Parathyroid adenoma (tissue), 2 donors: ENCODE measurements at regions not wholly inside any gene's neighbourhood (a gene's known extent, or its start where the extent isn't known, plus 50 kb on each side); places are given as distances from the start of the nearest gene placed in this dataset.

ENCODE experiments used
- H2AFZ ChIP-seq: fragments of 300-600 bp; sonication (generic); one replicate; pipeline ENCODE4 v1.7.0; 2017; ENCODE audit warnings: antibody characterized with exemption, mild to moderate bottlenecking
- H3K27ac ChIP-seq: fragments of 300-600 bp; sonication (generic); one replicate; pipeline ENCODE4 v1.7.0; 2017
- H3K27me3 ChIP-seq: fragments of 300-600 bp; sonication (generic); one replicate; pipeline ENCODE4 v1.7.0; 2017; ENCODE audit warnings: low read length; ENCODE audit not compliant: control insufficient read depth, insufficient read depth
- H3K36me3 ChIP-seq: fragments of 300-600 bp; sonication (generic); one replicate; pipeline ENCODE4 v1.7.0; 2017; ENCODE audit warnings: low read length; ENCODE audit not compliant: control insufficient read depth, insufficient read depth
- H3K4me1 ChIP-seq: fragments of 300-600 bp; sonication (generic); one replicate; pipeline ENCODE4 v1.7.0; 2017; ENCODE audit warnings: control low read depth
- H3K4me2 ChIP-seq: fragments of 300-600 bp; sonication (generic); one replicate; pipeline ENCODE4 v1.7.0; 2017; ENCODE audit warnings: low read length
- H3K4me3 ChIP-seq: fragments of 300-600 bp; sonication (generic); one replicate; pipeline ENCODE4 v1.7.0; 2017; ENCODE audit warnings: low read depth, low read length
- H3K79me2 ChIP-seq: fragments of 300-600 bp; sonication (generic); one replicate; pipeline ENCODE4 v1.7.0; 2017; ENCODE audit warnings: control low read depth
- H3K9ac ChIP-seq: fragments of 300-600 bp; sonication (generic); one replicate; pipeline ENCODE4 v1.7.0; 2017; ENCODE audit warnings: mild to moderate bottlenecking
- H3K9me3 ChIP-seq: fragments of 300-600 bp; sonication (generic); one replicate; pipeline ENCODE4 v1.7.0; 2017; ENCODE audit warnings: low read length; ENCODE audit not compliant: control insufficient read depth
- TF ChIP-seq, protein P1 (sequence below): fragments of 300-600 bp; sonication (generic); IDR thresholded peaks from one replicate; pipeline ENCODE4 v1.7.0; 2017; ENCODE audit warnings: antibody characterized with exemption, mild to moderate bottlenecking
- donor health status: primary hyperparathyroidism.

DNA sequence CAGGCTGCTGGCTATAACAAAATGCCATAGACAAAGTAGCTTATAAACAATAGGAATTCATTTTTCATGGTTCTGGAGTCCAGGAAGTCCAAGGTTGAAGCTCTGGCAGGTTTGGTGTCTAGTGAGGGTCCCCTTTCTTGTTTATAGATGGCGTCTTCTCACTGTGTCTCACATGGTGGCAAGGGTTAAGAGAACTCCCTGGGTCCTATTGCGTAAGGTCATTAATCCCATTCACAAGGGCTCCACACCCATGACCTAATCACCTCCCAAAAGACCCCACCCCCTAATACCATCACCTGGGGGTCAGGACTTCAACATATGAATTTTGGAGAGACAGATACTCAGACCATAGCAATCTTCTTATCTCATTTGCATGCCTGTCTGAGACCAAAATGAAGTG lies 108.9 kb upstream of the USP25 start:
- no peaks in the 10 kb centered on the region for H3K9me3 ChIP-seq
- no peaks in the 10 kb centered on the region for H3K4me1 ChIP-seq
- TF ChIP-seq, protein P1, sequence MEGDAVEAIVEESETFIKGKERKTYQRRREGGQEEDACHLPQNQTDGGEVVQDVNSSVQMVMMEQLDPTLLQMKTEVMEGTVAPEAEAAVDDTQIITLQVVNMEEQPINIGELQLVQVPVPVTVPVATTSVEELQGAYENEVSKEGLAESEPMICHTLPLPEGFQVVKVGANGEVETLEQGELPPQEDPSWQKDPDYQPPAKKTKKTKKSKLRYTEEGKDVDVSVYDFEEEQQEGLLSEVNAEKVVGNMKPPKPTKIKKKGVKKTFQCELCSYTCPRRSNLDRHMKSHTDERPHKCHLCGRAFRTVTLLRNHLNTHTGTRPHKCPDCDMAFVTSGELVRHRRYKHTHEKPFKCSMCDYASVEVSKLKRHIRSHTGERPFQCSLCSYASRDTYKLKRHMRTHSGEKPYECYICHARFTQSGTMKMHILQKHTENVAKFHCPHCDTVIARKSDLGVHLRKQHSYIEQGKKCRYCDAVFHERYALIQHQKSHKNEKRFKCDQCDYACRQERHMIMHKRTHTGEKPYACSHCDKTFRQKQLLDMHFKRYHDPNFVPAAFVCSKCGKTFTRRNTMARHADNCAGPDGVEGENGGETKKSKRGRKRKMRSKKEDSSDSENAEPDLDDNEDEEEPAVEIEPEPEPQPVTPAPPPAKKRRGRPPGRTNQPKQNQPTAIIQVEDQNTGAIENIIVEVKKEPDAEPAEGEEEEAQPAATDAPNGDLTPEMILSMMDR = no peak
- no peak overlapping the region for H3K27ac ChIP-seq
- no peak overlapping the region for H2AFZ ChIP-seq
- H3K27me3 ChIP-seq = no peaks in the 10 kb centered on the region
- no peak overlapping the region for H3K4me2 ChIP-seq
- no peaks in the 10 kb centered on the region for H3K36me3 ChIP-seq
- H3K79me2 ChIP-seq = no peaks in the 10 kb centered on the region
- no peak overlapping the region for H3K9ac ChIP-seq
- no peak overlapping the region for H3K4me3 ChIP-seq

DNA sequence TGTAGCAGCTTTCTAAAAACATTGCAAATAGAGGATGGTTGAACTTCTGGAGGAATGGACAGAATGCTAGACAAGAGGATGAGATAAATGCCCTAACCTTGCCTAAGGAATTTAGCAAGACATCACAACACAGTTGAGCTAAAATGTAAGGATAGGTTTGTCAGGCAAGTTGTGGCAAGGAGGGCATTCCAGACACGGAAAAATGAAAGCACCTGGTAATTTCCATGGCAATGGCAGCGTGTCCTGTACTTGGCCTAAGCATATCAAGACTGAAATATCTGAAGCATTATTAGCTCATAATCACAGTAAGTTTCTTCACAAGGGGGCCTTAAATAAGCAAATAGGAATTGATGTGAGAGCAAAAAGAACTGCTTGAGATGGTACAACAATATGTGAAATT lies 105.1 kb upstream of the USP25 start:
- TF ChIP-seq, protein P1 = no peak
- Histone ChIP-seq H3K9me3 (no peaks in the 10 kb centered on the region), H3K79me2 (no peaks in the 10 kb centered on the region), H3K9ac (no peak overlapping the region), H3K4me3 (no peak overlapping the region), H3K4me1 (no peaks in the 10 kb centered on the region), H3K27me3 (no peaks in the 10 kb centered on the region), H2AFZ (no peak overlapping the region), H3K27ac (no peak overlapping the region), H3K36me3 (no peaks in the 10 kb centered on the region), H3K4me2 (no peak overlapping the region)

DNA sequence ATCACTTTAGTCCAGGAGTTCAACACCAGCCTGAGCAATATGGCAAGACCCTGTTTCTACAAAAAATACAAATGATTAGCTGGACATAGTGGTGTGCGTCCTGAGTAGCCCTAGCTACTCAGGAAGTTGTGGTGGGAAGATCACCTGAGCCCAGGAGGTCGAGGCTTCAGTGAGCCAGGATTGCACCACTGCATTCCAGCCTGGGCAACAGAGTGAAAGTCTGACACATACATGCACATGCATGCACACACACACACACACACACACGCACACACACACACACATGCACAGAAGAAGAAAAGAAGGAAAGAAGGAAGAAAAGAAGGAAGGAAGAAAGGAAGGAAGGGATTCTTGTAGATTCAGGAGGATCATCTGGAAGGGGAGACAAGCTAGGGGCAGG lies 104.4 kb upstream of the USP25 start:
- no peaks in the 10 kb centered on the region for H3K27me3 ChIP-seq
- H3K9ac ChIP-seq = no peak overlapping the region
- no peak overlapping the region for H3K4me2 ChIP-seq
- H3K4me3 ChIP-seq = no peak overlapping the region
- H2AFZ ChIP-seq = no peak overlapping the region
- no peaks in the 10 kb centered on the region for H3K4me1 ChIP-seq
- H3K79me2 ChIP-seq = no peaks in the 10 kb centered on the region
- no peaks in the 10 kb centered on the region for H3K36me3 ChIP-seq
- no peak overlapping the region for H3K27ac ChIP-seq
- TF ChIP-seq, protein P1 = no peak
- no peaks in the 10 kb centered on the region for H3K9me3 ChIP-seq

DNA sequence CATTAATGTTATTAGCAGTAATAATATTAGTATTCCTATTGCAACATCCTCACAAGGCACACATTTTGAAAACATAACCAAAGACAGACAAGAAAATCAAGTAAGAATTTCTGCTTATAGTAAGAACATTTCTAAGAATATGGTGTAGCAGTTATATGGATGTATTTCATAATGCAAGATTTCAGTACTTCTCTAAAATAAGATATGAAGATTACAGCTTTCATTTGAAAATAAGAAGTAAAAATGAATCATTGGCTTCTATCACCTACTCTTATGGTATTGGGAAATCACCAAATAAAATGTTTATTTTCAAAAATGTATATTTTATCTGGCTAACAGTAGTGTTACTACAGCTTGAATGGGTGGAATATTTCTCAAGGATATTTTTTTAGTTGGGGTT lies 103.8 kb upstream of the USP25 start:
- no peak overlapping the region for H3K9ac ChIP-seq
- H3K27me3 ChIP-seq = no peaks in the 10 kb centered on the region
- H3K4me2 ChIP-seq = no peak overlapping the region
- TF ChIP-seq, protein P1 = no peak
- no peak overlapping the region for H2AFZ ChIP-seq
- H3K4me1 ChIP-seq = no peaks in the 10 kb centered on the region
- no peak overlapping the region for H3K27ac ChIP-seq
- no peaks in the 10 kb centered on the region for H3K79me2 ChIP-seq
- no peak overlapping the region for H3K4me3 ChIP-seq
- no peaks in the 10 kb centered on the region for H3K9me3 ChIP-seq
- no peaks in the 10 kb centered on the region for H3K36me3 ChIP-seq

DNA sequence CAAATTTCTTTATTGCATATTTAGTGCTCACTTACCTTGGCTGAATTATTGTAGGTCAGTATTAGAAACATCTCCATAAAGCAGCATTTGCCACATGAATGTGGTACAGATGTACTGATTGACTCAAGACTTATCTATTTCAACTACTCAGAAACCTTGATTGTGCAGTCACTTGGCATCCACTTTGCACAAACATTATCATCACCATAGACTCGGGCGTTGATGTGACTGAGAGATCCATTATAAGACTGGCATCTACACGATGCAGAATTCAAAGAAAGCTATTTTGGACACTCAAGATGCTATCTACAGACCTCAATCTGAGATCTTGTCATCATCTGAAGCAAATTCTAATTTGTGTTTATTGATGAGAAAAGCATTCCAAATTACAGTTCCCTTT lies 102.8 kb upstream of the USP25 start:
- no peak overlapping the region for H3K27ac ChIP-seq
- TF ChIP-seq, protein P1 = no peak
- no peaks in the 10 kb centered on the region for H3K27me3 ChIP-seq

More for the DNA sequence above, 102.8 kb upstream of the USP25 start:
- H3K9me3 ChIP-seq = no peaks in the 10 kb centered on the region
- H3K4me2 ChIP-seq = no peak overlapping the region
- H2AFZ ChIP-seq = no peak overlapping the region
- no peaks in the 10 kb centered on the region for H3K36me3 ChIP-seq
- H3K4me3 ChIP-seq = no peak overlapping the region
- no peaks in the 10 kb centered on the region for H3K4me1 ChIP-seq
- H3K79me2 ChIP-seq = no peaks in the 10 kb centered on the region
- no peak overlapping the region for H3K9ac ChIP-seq
